Renal pelvis (tissue), 1 donor: ENCODE measurements at regions not wholly inside any gene's neighbourhood (a gene's known extent, or its start where the extent isn't known, plus 50 kb on each side); places are given as distances from the start of the nearest gene placed in this dataset.
A peak's percentile ranks its signal among the peaks of the same experiment; 100 is the strongest.

Experiments
- DNase-seq: peaks from one replicate; pipeline ENCODE4 v3.0.0-alpha.2; 2013

GRCh38 chr5:173829826-173830225 lies 58.3 kb upstream of the CPEB4 start:
- DNase-seq = peak; percentile 49

- no peak for DNase-seq
These were observed 57.7 kb upstream of the CPEB4 start for GRCh38 chr5:173830421-173830820.

- no peak for DNase-seq
These were observed 56.8 kb upstream of the CPEB4 start for GRCh38 chr5:173831196-173831914.

- DNase-seq = no peak
These were observed 55.8 kb upstream of the CPEB4 start for GRCh38 chr5:173832386-173832785.

- peak; percentile 29 for DNase-seq
These were observed 54.8 kb upstream of the CPEB4 start for GRCh38 chr5:173833196-173833985.

- DNase-seq = no peak
These were observed 53.9 kb upstream of the CPEB4 start for GRCh38 chr5:173834071-173834771.

- DNase-seq = no peak
These were observed 53.0 kb upstream of the CPEB4 start for GRCh38 chr5:173835131-173835530.

- DNase-seq = no peak
These were observed 52.5 kb upstream of the CPEB4 start for GRCh38 chr5:173835661-173836060.

GRCh38 chr5:173837654-173838053 lies 50.5 kb upstream of the CPEB4 start:
- no peak for DNase-seq
